ENCODE measurements at regions not wholly inside any gene's neighbourhood (a gene's known extent, or its start where the extent isn't known, plus 50 kb on each side); places are given as distances from the start of the nearest gene placed in this dataset.
"Not testable (repeated sequence)": the region's sequence is repeated elsewhere in the genome, so short reads cannot be mapped to it uniquely, and the experiment has no call there.

GRCh38 chr4:167838686-167839085 lies 253.7 kb upstream of the ANXA10 start:
- TF ChIP-seq CTCF (IDR thresholded peaks at IDR 0.05; ENCODE audit: control insufficient read depth, insufficient read depth, low read depth, low read length, missing control alignments) = no peak
- no peak for DNase-seq (ENCODE audit: low read depth)
- H3K4me3 ChIP-seq (ENCODE audit: control insufficient read depth, low read depth, low read length) = no peak overlapping the region

DNA sequence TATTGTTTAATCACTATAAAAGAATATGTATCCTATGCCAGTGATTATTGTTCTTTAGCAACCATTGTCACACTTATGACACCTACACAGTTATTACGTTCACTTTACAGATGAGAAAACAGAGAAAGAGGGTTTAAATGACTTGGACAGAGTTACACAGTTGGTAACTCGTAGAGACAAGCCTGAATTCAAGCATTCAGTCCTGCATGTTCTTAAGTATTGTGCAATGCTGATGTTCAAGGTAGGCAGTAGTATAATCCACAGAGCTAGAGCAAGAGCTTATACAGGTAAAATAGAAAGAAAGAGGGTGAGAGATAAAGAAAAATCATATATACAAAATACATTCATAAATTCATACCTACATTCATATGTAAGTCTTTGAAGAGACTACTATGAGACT lies 249.8 kb upstream of the ANXA10 start:
- no peak for DNase-seq (ENCODE audit: low read depth)
- TF ChIP-seq CTCF (IDR thresholded peaks at IDR 0.05; ENCODE audit: control insufficient read depth, insufficient read depth, low read depth, low read length, missing control alignments) = no peak
- no peak overlapping the region for H3K4me3 ChIP-seq (ENCODE audit: control insufficient read depth, low read depth, low read length)

- DNase-seq (ENCODE audit: low read depth) = no peak
- no peak overlapping the region for H3K4me3 ChIP-seq (ENCODE audit: control insufficient read depth, low read depth, low read length)
- TF ChIP-seq CTCF (IDR thresholded peaks at IDR 0.05; ENCODE audit: control insufficient read depth, insufficient read depth, low read depth, low read length, missing control alignments) = no peak
These were observed 237.5 kb upstream of the ANXA10 start for GRCh38 chr4:167854881-167855280.

DNA sequence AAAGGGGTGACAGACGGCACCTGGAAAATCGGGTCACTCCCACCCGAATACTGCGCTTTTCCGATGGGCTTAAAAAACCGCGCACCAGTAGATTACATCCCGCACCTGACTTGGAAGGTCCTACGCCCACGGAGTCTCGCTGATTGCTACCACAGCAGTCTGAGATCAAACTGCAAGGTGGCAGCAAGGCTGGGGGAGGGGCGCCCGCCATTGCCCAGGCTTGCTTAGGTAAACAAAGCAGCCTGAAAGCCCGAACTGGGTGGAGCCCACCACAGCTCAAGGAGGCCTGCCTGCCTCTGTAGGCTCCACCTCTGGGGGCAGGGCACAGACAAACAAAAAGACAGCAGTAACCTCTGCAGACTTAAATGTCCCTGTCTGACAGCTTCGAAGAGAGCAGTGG lies 234.2 kb upstream of the ANXA10 start:
- H3K4me3 ChIP-seq (ENCODE audit: control insufficient read depth, low read depth, low read length); DNase-seq (ENCODE audit: low read depth): not testable (repeated sequence)

- DNase-seq (ENCODE audit: low read depth) = no peak
- TF ChIP-seq CTCF (IDR thresholded peaks at IDR 0.05; ENCODE audit: control insufficient read depth, insufficient read depth, low read depth, low read length, missing control alignments) = no peak
- no peak overlapping the region for H3K4me3 ChIP-seq (ENCODE audit: control insufficient read depth, low read depth, low read length)
These were observed 225.1 kb upstream of the ANXA10 start for GRCh38 chr4:167867191-167867590.

GRCh38 chr4:167868163-167868562 lies 224.2 kb upstream of the ANXA10 start:
- no peak overlapping the region for H3K4me3 ChIP-seq (ENCODE audit: control insufficient read depth, low read depth, low read length)
- DNase-seq (ENCODE audit: low read depth) = no peak
- TF ChIP-seq CTCF (IDR thresholded peaks at IDR 0.05; ENCODE audit: control insufficient read depth, insufficient read depth, low read depth, low read length, missing control alignments) = no peak

DNA sequence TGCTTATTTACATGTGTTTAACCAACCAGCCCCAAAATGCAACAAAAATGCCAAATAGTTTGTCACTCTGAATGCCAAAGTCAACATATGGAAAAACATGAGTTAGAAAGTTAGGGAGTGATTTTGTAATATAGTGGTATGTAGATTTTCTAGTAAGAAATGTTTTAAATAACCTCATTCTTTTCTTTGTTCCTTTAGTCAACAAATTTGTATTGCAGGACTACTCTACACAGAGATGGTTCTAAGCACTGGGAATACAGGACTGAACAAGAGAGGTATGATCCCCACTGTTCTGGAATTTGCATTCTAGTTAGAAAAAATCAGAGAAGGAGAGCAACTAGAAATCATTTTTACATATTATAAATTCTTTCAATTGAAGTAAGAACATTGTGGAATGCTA lies 218.8 kb upstream of the ANXA10 start:
- no peak overlapping the region for H3K4me3 ChIP-seq (ENCODE audit: control insufficient read depth, low read depth, low read length)
- TF ChIP-seq CTCF (IDR thresholded peaks at IDR 0.05; ENCODE audit: control insufficient read depth, insufficient read depth, low read depth, low read length, missing control alignments) = no peak
- no peak for DNase-seq (ENCODE audit: low read depth)

DNA sequence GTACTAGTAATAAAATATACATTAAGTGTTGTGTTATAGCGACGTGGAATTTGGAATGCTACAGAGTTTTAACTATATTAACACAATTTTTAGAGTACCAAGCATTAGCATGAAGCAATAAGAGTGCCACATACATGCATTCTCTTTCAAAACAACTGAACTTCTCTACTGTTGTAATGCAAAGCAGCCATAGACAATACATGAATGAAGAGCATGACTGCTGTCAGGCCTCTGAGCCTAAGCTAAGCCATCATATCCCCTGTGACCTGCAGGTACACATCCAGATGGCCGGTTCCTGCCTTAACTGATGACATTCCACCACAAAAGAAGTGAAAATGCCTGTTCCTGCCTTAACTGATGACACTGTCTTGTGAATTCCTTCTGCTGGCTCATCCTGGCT lies 216.2 kb upstream of the ANXA10 start:
- DNase-seq (ENCODE audit: low read depth); H3K4me3 ChIP-seq (ENCODE audit: control insufficient read depth, low read depth, low read length): not testable (repeated sequence)

DNA sequence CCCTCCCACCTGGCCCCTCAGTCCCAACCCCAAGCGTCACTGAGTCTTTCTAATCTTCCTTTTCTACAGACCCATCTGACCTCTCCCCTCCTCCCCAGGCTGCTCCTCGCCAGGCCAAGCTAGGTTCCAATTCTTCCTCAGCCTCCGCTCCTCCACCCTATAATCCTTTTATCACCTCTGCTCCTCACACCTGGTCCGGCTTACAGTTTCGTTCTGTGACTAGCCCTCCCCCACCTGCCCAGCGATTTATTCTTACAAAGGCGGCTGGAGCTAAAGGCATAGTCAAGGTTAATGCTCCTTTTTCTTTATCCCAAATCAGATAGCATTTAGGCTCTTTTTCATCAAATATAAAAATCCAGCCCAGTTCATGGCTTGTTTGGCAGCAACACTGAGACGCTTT lies 214.5 kb upstream of the ANXA10 start:
- not testable (repeated sequence) for DNase-seq (ENCODE audit: low read depth); H3K4me3 ChIP-seq (ENCODE audit: control insufficient read depth, low read depth, low read length)
